NCI-H2171 treated with DMSO at 0.1 percent for 48 hours (cell line): ENCODE measurements at regions not wholly inside any gene's neighbourhood (a gene's known extent, or its start where the extent isn't known, plus 50 kb on each side); places are given as distances from the start of the nearest gene placed in this dataset.
A peak's percentile ranks its signal among the peaks of the same experiment; 100 is the strongest.
"Not testable (repeated sequence)": the region's sequence is repeated elsewhere in the genome, so short reads cannot be mapped to it uniquely, and the experiment has no call there.

Source experiments
- DNase-seq: peaks from one replicate; lab custom pipeline; 2025; lab: John Stamatoyannopoulos, UW

GRCh38 chrX:131219271-131219670 lies 69.8 kb downstream of the IGSF1 start:
- DNase-seq = peak; percentile 16

- peak; percentile 84 for DNase-seq
Measured at GRCh38 chrX:131217989-131218388, 71.1 kb downstream of the IGSF1 start.

- no peak for DNase-seq
Measured at GRCh38 chrX:131216828-131217227, 72.3 kb downstream of the IGSF1 start.

- no peak for DNase-seq
Measured at GRCh38 chrX:131213400-131213799, 75.7 kb downstream of the IGSF1 start.

GRCh38 chrX:131202766-131203165 lies 86.3 kb downstream of the IGSF1 start:
- no peak for DNase-seq

- no peak for DNase-seq
Measured at GRCh38 chrX:131201986-131202385, 87.1 kb downstream of the IGSF1 start.

- DNase-seq = no peak
Measured at GRCh38 chrX:131199091-131199490, 90.0 kb downstream of the IGSF1 start.

- peak; percentile 3 for DNase-seq
Measured at GRCh38 chrX:131187206-131187605, 101.9 kb downstream of the IGSF1 start.

- DNase-seq = no peak
Measured at GRCh38 chrX:131170148-131170547, 112.0 kb downstream of the ARHGAP36 start.

GRCh38 chrX:131163645-131164044 lies 105.5 kb downstream of the ARHGAP36 start:
- not testable (repeated sequence) for DNase-seq

GRCh38 chrX:131157656-131158055 lies 99.5 kb downstream of the ARHGAP36 start:
- not testable (repeated sequence) for DNase-seq

GRCh38 chrX:131146702-131147101 lies 88.6 kb downstream of the ARHGAP36 start:
- no peak for DNase-seq
